ENCODE measurements at regions not wholly inside any gene's neighbourhood (a gene's known extent, or its start where the extent isn't known, plus 50 kb on each side); places are given as distances from the start of the nearest gene placed in this dataset.
"Not testable (repeated sequence)": the region's sequence is repeated elsewhere in the genome, so short reads cannot be mapped to it uniquely, and the experiment has no call there.

DNA sequence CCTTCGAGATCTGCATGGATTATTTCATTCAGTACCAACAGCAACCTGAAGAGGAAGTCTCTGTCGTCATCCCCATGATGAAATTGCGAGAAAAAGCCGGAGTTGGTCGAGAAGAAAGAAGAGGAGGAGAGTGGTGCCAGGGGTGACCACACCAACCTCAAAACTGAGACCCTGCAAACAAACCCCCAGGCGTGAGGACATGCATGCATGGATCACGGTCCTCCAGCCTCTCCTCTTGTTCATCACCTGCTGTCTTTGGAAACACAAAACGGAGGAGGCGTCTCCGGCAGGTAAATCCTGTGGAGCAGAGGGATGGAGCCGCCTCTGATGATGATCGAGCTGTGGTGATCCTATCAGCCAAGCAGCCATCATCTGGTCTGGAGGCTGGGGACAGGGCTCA is 114.4 kb upstream of the IRX2 start:
- DNase-seq (ENCODE audit: low spot score) = no peak

GRCh38 chr5:2864515-2865105 is 113.1 kb upstream of the IRX2 start:
- DNase-seq (ENCODE audit: low spot score) = no peak

- DNase-seq (ENCODE audit: low spot score) = no peak
Observed at GRCh38 chr5:2863675-2864433, 112.4 kb upstream of the IRX2 start.

DNA sequence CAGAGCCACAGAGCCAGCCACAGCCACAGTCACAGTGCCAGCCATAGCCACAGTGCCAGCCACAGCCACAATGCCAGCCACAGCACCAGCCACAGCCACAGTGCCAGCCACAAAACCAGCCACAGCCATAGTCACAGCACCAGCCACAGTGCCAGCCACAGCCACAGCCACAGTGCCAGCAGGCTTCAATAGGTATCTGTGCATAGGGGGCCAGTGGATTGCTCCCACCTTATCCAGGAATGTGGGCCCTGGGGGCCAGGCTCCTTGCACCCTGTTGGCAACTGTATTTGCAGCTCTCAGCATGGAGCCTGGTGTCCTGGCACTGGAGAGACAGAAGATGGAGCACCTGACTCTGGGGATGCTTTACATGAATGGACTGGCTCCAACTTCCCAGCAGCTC is 111.7 kb upstream of the IRX2 start:
- no peak for DNase-seq (ENCODE audit: low spot score)

DNA sequence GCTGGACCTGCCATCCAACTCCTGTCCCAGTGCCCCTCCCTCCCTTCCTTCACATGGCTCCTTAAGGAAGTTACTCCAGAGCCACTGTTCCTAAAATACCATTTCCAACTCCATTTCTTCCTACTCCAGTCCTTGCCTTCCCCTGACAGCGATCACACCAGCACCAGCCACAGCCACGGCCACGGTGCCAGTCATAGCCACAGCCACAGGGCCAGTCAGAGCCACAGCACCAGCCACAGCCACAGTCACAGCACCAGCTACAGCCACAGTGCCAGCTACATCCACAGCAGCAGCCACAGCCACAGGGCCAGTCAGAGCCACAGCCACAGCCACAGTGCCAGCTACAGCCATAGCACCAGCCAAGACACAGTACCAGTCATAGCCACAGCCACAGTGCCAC is 110.7 kb upstream of the IRX2 start:
- DNase-seq (ENCODE audit: low spot score) = not testable (repeated sequence)

GRCh38 chr5:2861605-2862004 is 110.1 kb upstream of the IRX2 start:
- DNase-seq (ENCODE audit: low spot score) = peak; percentile 26

DNA sequence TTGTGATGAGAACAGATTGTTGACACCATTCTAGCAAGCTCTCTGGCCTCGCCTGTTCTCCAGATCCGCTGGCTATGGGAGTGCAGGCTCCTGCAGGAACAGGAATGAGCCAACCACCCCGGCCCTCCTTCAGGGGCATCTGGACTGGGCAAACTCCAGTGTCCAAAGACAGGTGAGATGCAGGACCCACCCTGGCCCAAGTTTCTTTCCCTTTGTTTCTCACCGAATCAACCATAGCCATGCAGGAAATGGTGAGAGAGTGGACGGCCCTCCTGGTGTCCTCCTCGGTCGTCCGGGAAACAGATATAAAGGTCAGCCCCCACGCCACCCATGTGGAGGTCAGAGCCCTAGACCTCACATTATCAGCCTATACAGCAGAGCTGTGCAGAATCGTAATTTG is 108.6 kb upstream of the IRX2 start:
- DNase-seq (ENCODE audit: low spot score) = no peak

DNA sequence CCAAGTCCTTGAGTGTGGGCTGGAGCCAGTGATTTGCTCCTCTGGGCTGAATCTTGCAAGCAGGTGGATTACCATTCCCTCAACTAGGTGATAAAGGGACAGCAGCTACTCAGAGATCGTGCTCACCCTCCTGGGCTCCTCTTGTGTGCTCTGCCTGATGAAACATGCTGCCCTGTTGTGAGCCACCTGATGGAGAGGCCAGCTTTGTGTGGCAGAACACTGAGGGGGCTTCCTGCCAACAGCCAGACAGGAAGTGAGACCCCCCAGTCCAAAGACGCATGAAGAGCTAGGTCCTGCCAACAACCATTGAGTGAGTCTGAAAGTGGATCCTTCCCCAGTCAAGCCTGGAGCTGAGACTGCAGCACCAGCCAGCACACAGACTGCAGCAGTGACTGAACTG is 106.4 kb upstream of the IRX2 start:
- no peak for DNase-seq (ENCODE audit: low spot score)

- DNase-seq (ENCODE audit: low spot score) = no peak
Observed at GRCh38 chr5:2856206-2856605, 104.7 kb upstream of the IRX2 start.

- DNase-seq (ENCODE audit: low spot score) = no peak
Observed at GRCh38 chr5:2852446-2852845, 101.0 kb upstream of the IRX2 start.

DNA sequence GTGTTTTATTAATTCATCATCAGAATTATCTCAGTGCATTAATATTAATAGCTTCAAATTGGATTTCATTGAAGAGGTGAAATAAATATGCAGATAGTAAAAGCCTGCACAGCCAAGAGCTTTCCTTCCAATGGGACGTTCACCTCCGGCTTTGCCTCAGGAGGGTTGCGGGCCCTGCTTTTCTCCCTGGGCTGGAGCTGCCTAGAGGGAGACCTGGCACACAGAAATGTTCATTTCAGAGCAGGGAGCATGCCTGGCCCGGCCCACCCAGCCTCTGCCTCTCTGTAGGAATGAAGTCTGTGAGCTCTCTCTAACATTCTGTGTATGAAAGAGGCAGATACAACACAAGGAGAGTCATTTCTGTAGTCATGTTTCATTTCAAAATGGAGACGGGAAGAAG is 100.4 kb upstream of the IRX2 start:
- DNase-seq (ENCODE audit: low spot score) = no peak

GRCh38 chr5:2849429-2849828 is 98.0 kb upstream of the IRX2 start:
- DNase-seq (ENCODE audit: low spot score) = no peak

- DNase-seq (ENCODE audit: low spot score) = peak; percentile 53
Observed at GRCh38 chr5:2848619-2849018, 97.1 kb upstream of the IRX2 start.

GRCh38 chr5:2847608-2848007 is 96.1 kb upstream of the IRX2 start:
- DNase-seq (ENCODE audit: low spot score) = no peak

- DNase-seq (ENCODE audit: low spot score) = no peak
Observed at GRCh38 chr5:2841208-2841607, 89.7 kb upstream of the IRX2 start.

- no peak for DNase-seq (ENCODE audit: low spot score)
Observed at GRCh38 chr5:2840372-2840915, 89.0 kb upstream of the IRX2 start.

DNA sequence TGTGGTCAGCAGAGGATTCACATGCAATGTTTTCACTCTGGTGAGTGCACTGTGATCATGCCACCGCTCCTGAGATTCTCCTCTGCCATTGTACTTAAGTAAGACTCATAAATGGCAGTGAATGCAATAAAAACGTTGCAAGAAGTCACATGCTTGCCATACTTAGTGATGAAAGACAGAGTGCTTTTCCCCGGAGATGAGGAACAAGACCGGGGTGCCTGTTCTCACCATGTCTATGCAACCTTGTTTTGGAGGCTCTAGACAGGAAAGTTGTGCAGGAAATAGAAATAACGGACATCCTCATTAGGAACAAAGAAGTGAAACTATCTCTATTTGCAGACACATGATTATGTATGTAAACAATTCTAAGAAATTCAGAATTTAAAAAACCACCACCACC is 84.7 kb upstream of the IRX2 start:
- DNase-seq (ENCODE audit: low spot score) = no peak

- DNase-seq (ENCODE audit: low spot score) = no peak
Observed at GRCh38 chr5:2833556-2833955, 82.1 kb upstream of the IRX2 start.

- no peak for DNase-seq (ENCODE audit: low spot score)
Observed at GRCh38 chr5:2832394-2832793, 80.9 kb upstream of the IRX2 start.

DNA sequence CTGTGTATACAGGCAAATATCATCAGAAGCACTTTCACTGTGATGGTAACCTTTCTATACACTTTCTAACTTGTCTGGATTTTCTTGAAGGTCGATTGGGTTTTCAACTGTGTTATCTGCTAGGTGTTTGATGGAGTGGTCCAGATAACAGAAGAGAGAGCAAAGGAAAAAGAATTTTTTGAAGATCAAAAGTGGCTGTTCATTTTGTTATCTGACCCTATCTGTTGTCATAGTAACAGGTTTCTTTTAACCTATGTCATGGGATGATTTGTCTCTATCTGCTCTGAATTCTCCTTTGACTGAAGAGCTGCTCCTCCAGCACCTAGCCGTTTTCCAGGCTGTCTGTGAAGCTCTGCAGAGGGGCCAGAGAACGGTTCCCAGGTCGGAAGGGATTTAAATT is 77.8 kb upstream of the IRX2 start:
- no peak for DNase-seq (ENCODE audit: low spot score)

GRCh38 chr5:2818936-2819335 is 67.5 kb upstream of the IRX2 start:
- DNase-seq (ENCODE audit: low spot score) = no peak

- DNase-seq (ENCODE audit: low spot score) = no peak
Observed at GRCh38 chr5:2817031-2817603, 65.6 kb upstream of the IRX2 start.

DNA sequence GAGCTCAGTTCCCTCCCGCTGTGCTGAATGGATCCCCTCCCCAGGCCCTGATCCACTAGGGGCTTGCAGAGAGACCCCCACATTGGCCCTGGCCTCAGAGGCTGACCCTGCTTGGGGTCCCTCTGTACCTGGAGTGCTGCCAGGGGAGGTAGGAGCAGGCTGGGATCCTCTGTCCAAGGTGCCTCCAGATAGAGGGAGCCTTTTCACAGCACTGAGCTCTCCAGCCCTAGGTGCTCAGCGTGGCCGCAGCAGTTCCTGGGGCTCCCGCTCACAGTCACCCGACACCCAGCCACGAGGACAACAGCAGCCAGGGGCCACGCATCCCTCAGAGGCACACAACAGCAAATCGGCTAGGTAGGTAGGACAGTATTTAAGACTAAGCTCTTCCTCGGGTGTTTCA is 62.2 kb upstream of the IRX2 start:
- no peak for DNase-seq (ENCODE audit: low spot score)

Data from HT-29 (cell line).